GM18909 (cell line): ENCODE measurements at regions not wholly inside any gene's neighbourhood (a gene's known extent, or its start where the extent isn't known, plus 50 kb on each side); places are given as distances from the start of the nearest gene placed in this dataset.

ENCODE experiments used
- ATAC-seq: cut with Tn5 transposase; IDR thresholded peaks from one replicate; pipeline ENCODE4 v1.9.1; 2021; ENCODE audit warnings: mild to moderate bottlenecking; ENCODE audit not compliant: unreplicated experiment, poor library complexity

GRCh38 chr3:110174908-110175307, 837.6 kb upstream of the DPPA4 start:
- no peak for ATAC-seq

GRCh38 chr3:110178965-110179364, 841.6 kb upstream of the DPPA4 start:
- no peak for ATAC-seq

GRCh38 chr3:110180733-110181132, 843.4 kb upstream of the DPPA4 start:
- ATAC-seq, result no peak

GRCh38 chr3:110181226-110181625, 843.9 kb upstream of the DPPA4 start:
- ATAC-seq, result no peak

GRCh38 chr3:110184536-110184935, 847.2 kb upstream of the DPPA4 start:
- no peak for ATAC-seq

GRCh38 chr3:110193074-110193473, 855.7 kb upstream of the DPPA4 start:
- ATAC-seq, result no peak

- no peak for ATAC-seq
Observed at GRCh38 chr3:110198717-110199587, 861.6 kb upstream of the DPPA4 start.

- no peak for ATAC-seq
Observed at GRCh38 chr3:110199588-110199943, 862.2 kb upstream of the DPPA4 start.

GRCh38 chr3:110210086-110210660, 861.4 kb upstream of the NECTIN3 start:
- no peak for ATAC-seq

- ATAC-seq, result no peak
Observed at GRCh38 chr3:110226645-110227044, 845.0 kb upstream of the NECTIN3 start.

GRCh38 chr3:110227991-110228390, 843.6 kb upstream of the NECTIN3 start:
- no peak for ATAC-seq

GRCh38 chr3:110234831-110235230, 836.8 kb upstream of the NECTIN3 start:
- ATAC-seq, result no peak

GRCh38 chr3:110236976-110237610, 834.5 kb upstream of the NECTIN3 start:
- no peak for ATAC-seq

- no peak for ATAC-seq
Observed at GRCh38 chr3:110243081-110243480, 828.5 kb upstream of the NECTIN3 start.

- ATAC-seq, result no peak
Observed at GRCh38 chr3:110246796-110247376, 824.7 kb upstream of the NECTIN3 start.

GRCh38 chr3:110248666-110249065, 823.0 kb upstream of the NECTIN3 start:
- no peak for ATAC-seq

- ATAC-seq, result no peak
Observed at GRCh38 chr3:110253794-110254193, 817.8 kb upstream of the NECTIN3 start.

GRCh38 chr3:110254591-110254990, 817.0 kb upstream of the NECTIN3 start:
- no peak for ATAC-seq

- ATAC-seq, result no peak
Observed at GRCh38 chr3:110261141-110261540, 810.5 kb upstream of the NECTIN3 start.

- no peak for ATAC-seq
Observed at GRCh38 chr3:110262896-110263295, 808.7 kb upstream of the NECTIN3 start.

- no peak for ATAC-seq
Observed at GRCh38 chr3:110265302-110265701, 806.3 kb upstream of the NECTIN3 start.
